ENCODE measurements at regions not wholly inside any gene's neighbourhood (a gene's known extent, or its start where the extent isn't known, plus 50 kb on each side); places are given as distances from the start of the nearest gene placed in this dataset.
"Not testable (repeated sequence)": the region's sequence is repeated elsewhere in the genome, so short reads cannot be mapped to it uniquely, and the experiment has no call there.

DNA sequence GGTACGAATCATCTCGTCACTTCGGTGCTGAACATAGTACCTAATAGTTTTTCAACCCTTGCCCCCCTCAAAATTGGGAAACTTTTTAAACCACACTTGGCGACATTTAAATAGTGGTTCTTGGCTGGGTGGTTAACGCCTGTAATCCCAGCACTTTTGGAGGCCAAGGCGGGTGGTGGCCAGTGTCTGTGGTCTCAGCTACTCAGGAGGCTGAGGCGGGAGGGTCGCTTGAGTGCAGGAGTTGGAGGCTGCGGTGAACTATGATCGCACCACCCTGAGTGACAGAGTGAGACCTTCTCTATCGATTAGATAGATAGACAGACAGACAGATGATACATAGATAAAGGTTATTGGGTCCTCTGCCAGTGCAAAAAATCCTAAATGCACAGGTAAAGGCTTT, 55.5 kb upstream of the RASAL2 start:
- CTCF ChIA-PET = interaction anchor here (0.7 kb wide), 2 partner anchors 310 to 1266 kb away, joined by 3 to 4 read pairs; no protein-coding TSS in a partner anchor
- no peak for DNase-seq (ENCODE audit: low read depth, low spot score)
- Histone ChIP-seq H3K4me1 (ENCODE audit: control insufficient read depth, insufficient read depth, low read length) (peaks cover 8% of the 10 kb centered on the region), H3K36me3 (ENCODE audit: control insufficient read depth, insufficient read depth, low read length) (no peaks in the 10 kb centered on the region), H3K9me3 (ENCODE audit: control insufficient read depth, insufficient read depth, low read depth, low read length) (no peaks in the 10 kb centered on the region), H3K27me3 (ENCODE audit: control insufficient read depth, insufficient read depth, low read length) (no peaks in the 10 kb centered on the region), H3K4me3 (ENCODE audit: low read depth in 2 of 2, low read length in 2 of 2) (peak overlapping the region; percentile 70), H3K27ac (ENCODE audit: low read length) (peak overlapping the region; percentile 94)
- in situ Hi-C loops (cut with HindIII; ENCODE audit: low pct_unique_long_range_greater_than_20kb, low sequenced_read_pairs) (no loop called here), intact Hi-C loops (cut with micrococcal nuclease; ENCODE audit: unreplicated experiment) (no loop called here)
- TF ChIP-seq POLR2AphosphoS5 (IDR thresholded peaks at IDR 0.05; ENCODE audit: low read depth, low read length) = no peak
- TF ChIP-seq, protein P1, sequence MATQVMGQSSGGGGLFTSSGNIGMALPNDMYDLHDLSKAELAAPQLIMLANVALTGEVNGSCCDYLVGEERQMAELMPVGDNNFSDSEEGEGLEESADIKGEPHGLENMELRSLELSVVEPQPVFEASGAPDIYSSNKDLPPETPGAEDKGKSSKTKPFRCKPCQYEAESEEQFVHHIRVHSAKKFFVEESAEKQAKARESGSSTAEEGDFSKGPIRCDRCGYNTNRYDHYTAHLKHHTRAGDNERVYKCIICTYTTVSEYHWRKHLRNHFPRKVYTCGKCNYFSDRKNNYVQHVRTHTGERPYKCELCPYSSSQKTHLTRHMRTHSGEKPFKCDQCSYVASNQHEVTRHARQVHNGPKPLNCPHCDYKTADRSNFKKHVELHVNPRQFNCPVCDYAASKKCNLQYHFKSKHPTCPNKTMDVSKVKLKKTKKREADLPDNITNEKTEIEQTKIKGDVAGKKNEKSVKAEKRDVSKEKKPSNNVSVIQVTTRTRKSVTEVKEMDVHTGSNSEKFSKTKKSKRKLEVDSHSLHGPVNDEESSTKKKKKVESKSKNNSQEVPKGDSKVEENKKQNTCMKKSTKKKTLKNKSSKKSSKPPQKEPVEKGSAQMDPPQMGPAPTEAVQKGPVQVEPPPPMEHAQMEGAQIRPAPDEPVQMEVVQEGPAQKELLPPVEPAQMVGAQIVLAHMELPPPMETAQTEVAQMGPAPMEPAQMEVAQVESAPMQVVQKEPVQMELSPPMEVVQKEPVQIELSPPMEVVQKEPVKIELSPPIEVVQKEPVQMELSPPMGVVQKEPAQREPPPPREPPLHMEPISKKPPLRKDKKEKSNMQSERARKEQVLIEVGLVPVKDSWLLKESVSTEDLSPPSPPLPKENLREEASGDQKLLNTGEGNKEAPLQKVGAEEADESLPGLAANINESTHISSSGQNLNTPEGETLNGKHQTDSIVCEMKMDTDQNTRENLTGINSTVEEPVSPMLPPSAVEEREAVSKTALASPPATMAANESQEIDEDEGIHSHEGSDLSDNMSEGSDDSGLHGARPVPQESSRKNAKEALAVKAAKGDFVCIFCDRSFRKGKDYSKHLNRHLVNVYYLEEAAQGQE (IDR thresholded peaks at IDR 0.05; ENCODE audit: insufficient read depth in 1 of 2, low read depth in 2 of 2, low read length in 1 of 2) = no peak
- TF ChIP-seq, protein P2, sequence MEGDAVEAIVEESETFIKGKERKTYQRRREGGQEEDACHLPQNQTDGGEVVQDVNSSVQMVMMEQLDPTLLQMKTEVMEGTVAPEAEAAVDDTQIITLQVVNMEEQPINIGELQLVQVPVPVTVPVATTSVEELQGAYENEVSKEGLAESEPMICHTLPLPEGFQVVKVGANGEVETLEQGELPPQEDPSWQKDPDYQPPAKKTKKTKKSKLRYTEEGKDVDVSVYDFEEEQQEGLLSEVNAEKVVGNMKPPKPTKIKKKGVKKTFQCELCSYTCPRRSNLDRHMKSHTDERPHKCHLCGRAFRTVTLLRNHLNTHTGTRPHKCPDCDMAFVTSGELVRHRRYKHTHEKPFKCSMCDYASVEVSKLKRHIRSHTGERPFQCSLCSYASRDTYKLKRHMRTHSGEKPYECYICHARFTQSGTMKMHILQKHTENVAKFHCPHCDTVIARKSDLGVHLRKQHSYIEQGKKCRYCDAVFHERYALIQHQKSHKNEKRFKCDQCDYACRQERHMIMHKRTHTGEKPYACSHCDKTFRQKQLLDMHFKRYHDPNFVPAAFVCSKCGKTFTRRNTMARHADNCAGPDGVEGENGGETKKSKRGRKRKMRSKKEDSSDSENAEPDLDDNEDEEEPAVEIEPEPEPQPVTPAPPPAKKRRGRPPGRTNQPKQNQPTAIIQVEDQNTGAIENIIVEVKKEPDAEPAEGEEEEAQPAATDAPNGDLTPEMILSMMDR (IDR thresholded peaks at IDR 0.05) = no peak
- TF ChIP-seq TCF7L2 (IDR thresholded peaks at IDR 0.05; ENCODE audit: low read depth, low read length) = no peak
- TF ChIP-seq SIN3A (IDR thresholded peaks at IDR 0.05; ENCODE audit: borderline replicate concordance, insufficient read depth, low read depth, low read length) = no peak
- ATAC-seq = no peak
- POLR2A ChIA-PET = interaction anchor here (0.7 kb wide), 1 partner anchor 203 kb away, joined by 4 read pairs; no protein-coding TSS in a partner anchor
- BruUV-seq (replicated peaks) = no TSS peak

DNA sequence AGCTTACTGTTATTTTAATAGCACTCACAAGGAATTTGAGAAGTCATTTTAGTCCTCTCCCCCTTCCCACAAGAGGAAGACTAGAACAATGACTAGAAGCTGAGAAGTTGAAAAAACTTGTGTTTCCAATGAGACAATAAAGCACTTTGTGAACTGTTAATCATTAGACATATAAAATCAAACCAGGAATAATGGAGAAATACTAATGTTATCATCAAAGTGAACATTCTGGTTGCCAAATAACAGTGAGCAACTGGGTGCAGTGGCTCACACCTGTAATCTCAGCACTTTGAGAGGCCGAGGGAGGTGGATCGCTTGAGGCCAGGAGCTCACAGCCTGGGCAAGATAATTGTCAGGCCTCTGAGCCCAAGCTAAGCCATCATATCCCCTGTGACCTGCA, 54.0 kb upstream of the RASAL2 start:
- Histone ChIP-seq H3K9me3 (ENCODE audit: control insufficient read depth, insufficient read depth, low read depth, low read length) (no peaks in the 10 kb centered on the region), H3K27ac (ENCODE audit: low read length) (no peak overlapping the region), H3K27me3 (ENCODE audit: control insufficient read depth, insufficient read depth, low read length) (no peaks in the 10 kb centered on the region), H3K4me3 (ENCODE audit: low read depth in 2 of 2, low read length in 2 of 2) (no peak overlapping the region), H3K4me1 (ENCODE audit: control insufficient read depth, insufficient read depth, low read length) (peaks cover 8% of the 10 kb centered on the region), H3K36me3 (ENCODE audit: control insufficient read depth, insufficient read depth, low read length) (no peaks in the 10 kb centered on the region)
- in situ Hi-C loops (cut with HindIII; ENCODE audit: low pct_unique_long_range_greater_than_20kb, low sequenced_read_pairs) (no loop called here), intact Hi-C loops (cut with micrococcal nuclease; ENCODE audit: unreplicated experiment) (no loop called here)
- BruUV-seq (replicated peaks) = no TSS peak
- DNase-seq (ENCODE audit: low read depth, low spot score) = no peak
- no peak for TF ChIP-seq SIN3A (IDR thresholded peaks at IDR 0.05; ENCODE audit: borderline replicate concordance, insufficient read depth, low read depth, low read length)
- no peak for TF ChIP-seq POLR2AphosphoS5 (IDR thresholded peaks at IDR 0.05; ENCODE audit: low read depth, low read length)
- no peak for TF ChIP-seq TCF7L2 (IDR thresholded peaks at IDR 0.05; ENCODE audit: low read depth, low read length)
- TF ChIP-seq, protein P2 (IDR thresholded peaks at IDR 0.05) = no peak
- TF ChIP-seq, protein P1 (IDR thresholded peaks at IDR 0.05; ENCODE audit: insufficient read depth in 1 of 2, low read depth in 2 of 2, low read length in 1 of 2) = no peak
- ChIA-PET CTCF (interaction anchor here (0.7 kb wide), 1 partner anchor 106 kb away, joined by 8 read pairs; no protein-coding TSS in a partner anchor), POLR2A (no interaction called here)
- ATAC-seq = no peak

DNA sequence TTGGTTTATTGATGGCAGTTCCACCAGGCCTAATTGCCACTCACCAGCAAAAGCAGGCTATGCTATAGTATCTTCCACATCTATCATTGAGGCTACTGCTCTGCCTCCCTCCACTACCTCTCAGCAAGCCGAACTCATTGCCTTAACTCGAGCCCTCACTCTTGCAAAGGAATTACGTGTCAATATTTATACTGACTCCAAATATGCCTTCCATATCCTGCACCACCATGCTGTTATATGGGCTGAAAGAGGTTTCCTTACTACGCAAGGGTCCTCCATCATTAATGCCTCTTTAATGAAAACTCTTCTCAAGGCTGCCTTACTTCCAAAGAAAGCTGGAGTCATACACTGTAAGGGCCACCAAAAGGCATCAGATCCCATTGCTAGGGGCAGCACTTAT, 50.0 kb upstream of the RASAL2 start:
- H3K36me3 ChIP-seq (ENCODE audit: control insufficient read depth, insufficient read depth, low read length); H3K9me3 ChIP-seq (ENCODE audit: control insufficient read depth, insufficient read depth, low read depth, low read length); DNase-seq (ENCODE audit: low read depth, low spot score); intact Hi-C loops (cut with micrococcal nuclease; ENCODE audit: unreplicated experiment); ATAC-seq; CTCF ChIA-PET; BruUV-seq (replicated peaks); POLR2A ChIA-PET; H3K27me3 ChIP-seq (ENCODE audit: control insufficient read depth, insufficient read depth, low read length); H3K27ac ChIP-seq (ENCODE audit: low read length); in situ Hi-C loops (cut with HindIII; ENCODE audit: low pct_unique_long_range_greater_than_20kb, low sequenced_read_pairs); H3K4me3 ChIP-seq (ENCODE audit: low read depth in 2 of 2, low read length in 2 of 2); H3K4me1 ChIP-seq (ENCODE audit: control insufficient read depth, insufficient read depth, low read length): not testable (repeated sequence)

Data from Panc1 (cell line).